ENCODE measurements at regions not wholly inside any gene's neighbourhood (a gene's known extent, or its start where the extent isn't known, plus 50 kb on each side); places are given as distances from the start of the nearest gene placed in this dataset.
"Not testable (repeated sequence)": the region's sequence is repeated elsewhere in the genome, so short reads cannot be mapped to it uniquely, and the experiment has no call there.

DNA sequence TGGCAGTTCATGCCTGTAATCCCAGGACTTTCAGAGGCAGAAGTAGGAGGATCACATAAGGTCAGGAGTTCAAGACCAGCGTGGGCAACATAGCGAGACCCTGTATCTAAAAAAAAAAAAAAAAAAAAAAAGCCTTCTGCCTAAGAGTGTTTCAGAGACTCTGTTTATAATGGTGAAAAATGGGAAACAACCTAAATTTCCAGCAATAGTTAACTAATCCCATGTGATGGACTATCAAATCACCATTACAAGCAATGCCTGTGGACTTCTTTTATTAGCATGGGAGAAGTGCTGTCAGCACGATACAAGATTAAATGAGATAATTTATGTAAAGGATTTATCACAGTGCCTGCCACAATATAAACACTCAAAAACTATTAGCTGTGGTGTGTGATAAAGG is 67.5 kb upstream of the CUX1 start:
- no peak for DNase-seq (ENCODE audit: low spot score)
- in situ Hi-C loops (cut with MboI; ENCODE audit: low pct_unique_long_range_greater_than_20kb, low sequenced_read_pairs, unreplicated experiment), result no loop called here
- TF ChIP-seq, protein P1, sequence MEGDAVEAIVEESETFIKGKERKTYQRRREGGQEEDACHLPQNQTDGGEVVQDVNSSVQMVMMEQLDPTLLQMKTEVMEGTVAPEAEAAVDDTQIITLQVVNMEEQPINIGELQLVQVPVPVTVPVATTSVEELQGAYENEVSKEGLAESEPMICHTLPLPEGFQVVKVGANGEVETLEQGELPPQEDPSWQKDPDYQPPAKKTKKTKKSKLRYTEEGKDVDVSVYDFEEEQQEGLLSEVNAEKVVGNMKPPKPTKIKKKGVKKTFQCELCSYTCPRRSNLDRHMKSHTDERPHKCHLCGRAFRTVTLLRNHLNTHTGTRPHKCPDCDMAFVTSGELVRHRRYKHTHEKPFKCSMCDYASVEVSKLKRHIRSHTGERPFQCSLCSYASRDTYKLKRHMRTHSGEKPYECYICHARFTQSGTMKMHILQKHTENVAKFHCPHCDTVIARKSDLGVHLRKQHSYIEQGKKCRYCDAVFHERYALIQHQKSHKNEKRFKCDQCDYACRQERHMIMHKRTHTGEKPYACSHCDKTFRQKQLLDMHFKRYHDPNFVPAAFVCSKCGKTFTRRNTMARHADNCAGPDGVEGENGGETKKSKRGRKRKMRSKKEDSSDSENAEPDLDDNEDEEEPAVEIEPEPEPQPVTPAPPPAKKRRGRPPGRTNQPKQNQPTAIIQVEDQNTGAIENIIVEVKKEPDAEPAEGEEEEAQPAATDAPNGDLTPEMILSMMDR (IDR thresholded peaks at IDR 0.05; ENCODE audit: extremely low read depth, insufficient read depth, missing control alignments), result no peak

DNA sequence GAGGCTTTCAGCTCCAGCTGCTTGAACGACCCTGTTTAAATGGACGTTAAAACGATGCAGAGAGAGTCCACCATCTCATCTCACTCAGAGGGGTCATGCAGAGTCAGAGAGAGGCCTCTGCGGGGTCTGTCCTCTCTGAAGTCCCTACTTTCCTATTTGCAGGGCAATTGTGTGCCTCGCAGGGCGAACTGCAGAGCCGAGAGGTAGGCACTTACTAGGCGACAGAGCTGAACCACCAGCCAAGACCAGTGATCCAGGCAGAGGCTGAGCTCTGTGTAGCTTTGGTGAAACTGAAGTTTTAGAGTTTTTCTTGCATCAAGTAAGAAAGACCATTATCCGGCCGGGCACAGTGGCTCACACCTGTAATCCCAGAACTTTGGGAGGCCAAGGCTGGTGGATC is 64.1 kb upstream of the CUX1 start:
- in situ Hi-C loops (cut with MboI; ENCODE audit: low pct_unique_long_range_greater_than_20kb, low sequenced_read_pairs, unreplicated experiment), result no loop called here
- TF ChIP-seq, protein P1 (IDR thresholded peaks at IDR 0.05; ENCODE audit: extremely low read depth, insufficient read depth, missing control alignments), result no peak
- no peak for DNase-seq (ENCODE audit: low spot score)

DNA sequence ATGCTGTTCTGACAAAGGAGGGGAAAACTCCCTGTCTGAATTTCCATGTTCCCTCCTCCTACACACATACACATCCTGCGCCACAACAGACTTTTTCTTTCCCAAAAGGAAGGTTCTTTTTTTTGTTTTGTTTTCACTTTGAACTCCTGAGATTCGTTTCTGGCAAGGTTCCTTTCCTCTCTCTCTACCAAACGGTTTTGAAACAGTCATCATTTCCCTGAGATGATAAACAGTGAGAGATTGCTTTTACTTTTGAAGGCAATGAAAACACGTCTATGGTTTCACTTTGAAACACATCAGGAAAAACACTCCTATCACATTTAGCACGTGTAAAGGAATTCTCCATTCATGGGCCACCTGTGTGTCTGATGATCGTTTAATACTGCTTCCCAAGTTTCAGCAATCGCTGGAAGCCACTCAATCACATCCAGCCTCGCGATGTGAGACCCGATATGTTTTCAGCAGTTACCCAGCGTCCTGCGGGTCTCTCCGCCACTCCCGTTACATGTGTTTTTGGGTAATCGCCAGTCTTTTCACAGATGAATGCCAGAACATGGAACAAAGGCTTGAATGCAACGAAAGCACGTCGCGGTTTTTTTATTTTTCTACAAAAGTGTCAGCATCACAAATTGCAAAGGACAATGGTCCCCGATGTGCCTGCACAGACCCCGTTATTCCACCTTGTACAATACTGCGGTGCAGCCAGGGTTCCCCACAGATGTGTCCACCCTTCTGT is 62.8 kb upstream of the CUX1 start:
- TF ChIP-seq, protein P1 (IDR thresholded peaks at IDR 0.05; ENCODE audit: extremely low read depth, insufficient read depth, missing control alignments), result no peak
- in situ Hi-C loops (cut with MboI; ENCODE audit: low pct_unique_long_range_greater_than_20kb, low sequenced_read_pairs, unreplicated experiment), result no loop called here
- DNase-seq (ENCODE audit: low spot score), result no peak

DNA sequence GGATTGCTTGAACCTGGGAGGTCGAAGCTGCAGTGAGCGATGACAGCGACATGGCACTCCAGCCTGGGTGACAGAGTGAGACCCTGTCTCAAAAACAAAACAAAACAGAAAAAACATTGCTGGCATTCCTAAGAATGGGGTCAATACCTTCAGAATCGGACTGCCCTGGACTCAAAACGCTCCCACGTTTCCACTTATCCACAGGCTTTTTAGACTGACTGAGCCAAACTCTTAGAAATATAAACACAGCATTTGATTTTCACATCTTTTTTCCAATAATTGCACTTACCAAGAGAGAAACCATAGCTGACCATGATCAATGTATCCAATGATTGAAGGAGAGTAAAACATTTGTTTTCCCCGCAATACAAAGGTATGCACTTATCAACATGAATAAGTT is 59.5 kb upstream of the CUX1 start:
- in situ Hi-C loops (cut with MboI; ENCODE audit: low pct_unique_long_range_greater_than_20kb, low sequenced_read_pairs, unreplicated experiment), result no loop called here
- DNase-seq (ENCODE audit: low spot score), result no peak
- TF ChIP-seq, protein P1 (IDR thresholded peaks at IDR 0.05; ENCODE audit: extremely low read depth, insufficient read depth, missing control alignments), result no peak

- in situ Hi-C loops (cut with MboI; ENCODE audit: low pct_unique_long_range_greater_than_20kb, low sequenced_read_pairs, unreplicated experiment); DNase-seq (ENCODE audit: low spot score): not testable (repeated sequence)
Measured at GRCh38 chr7:101758519-101758918, 58.9 kb upstream of the CUX1 start.

DNA sequence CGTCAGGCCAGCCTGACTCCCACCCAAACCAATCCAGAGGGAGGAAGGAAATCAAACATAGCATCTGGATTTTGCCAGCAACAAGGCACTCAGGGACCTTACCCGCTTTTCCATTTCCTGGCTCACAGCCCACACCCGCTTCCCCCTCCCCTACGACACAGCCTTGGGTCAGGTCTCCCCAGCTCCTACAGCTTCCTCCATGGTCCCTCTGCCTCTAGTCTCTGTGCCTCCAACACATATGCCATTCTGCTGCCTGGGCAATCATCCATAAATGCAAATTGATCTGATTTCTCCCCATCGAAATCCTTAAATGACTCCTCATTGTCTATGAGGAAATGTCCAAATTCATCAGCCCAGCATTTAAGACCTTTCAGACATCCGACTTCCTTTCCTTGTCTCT is 53.2 kb upstream of the CUX1 start:
- DNase-seq (ENCODE audit: low spot score), result no peak
- TF ChIP-seq, protein P1 (IDR thresholded peaks at IDR 0.05; ENCODE audit: extremely low read depth, insufficient read depth, missing control alignments), result no peak
- in situ Hi-C loops (cut with MboI; ENCODE audit: low pct_unique_long_range_greater_than_20kb, low sequenced_read_pairs, unreplicated experiment), result no loop called here

GRCh38 chr7:101767544-101767943 is 49.9 kb upstream of the CUX1 start:
- in situ Hi-C loops (cut with MboI; ENCODE audit: low pct_unique_long_range_greater_than_20kb, low sequenced_read_pairs, unreplicated experiment), result no loop called here
- DNase-seq (ENCODE audit: low spot score), result no peak
- TF ChIP-seq, protein P1 (IDR thresholded peaks at IDR 0.05; ENCODE audit: extremely low read depth, insufficient read depth, missing control alignments), result no peak
